Stimulated activated CD8-positive, alpha-beta memory T cell treated with anti-CD3 and anti-CD28 coated beads, Interleukin-15, amount 100 ng/mL, for 24 hours (primary cell): ENCODE measurements at regions not wholly inside any gene's neighbourhood (a gene's known extent, or its start where the extent isn't known, plus 50 kb on each side); places are given as distances from the start of the nearest gene placed in this dataset.

Source experiments
- DNase-seq: peaks from one replicate; pipeline ENCODE4 v3.0.0-alpha.2; 2020; ENCODE audit warnings: low read depth

- no peak for DNase-seq
Measured at GRCh38 chr10:44056967-44057805, 327.7 kb downstream of the CXCL12 start.

- DNase-seq = no peak
Measured at GRCh38 chr10:44056206-44056605, 328.7 kb downstream of the CXCL12 start.

DNA sequence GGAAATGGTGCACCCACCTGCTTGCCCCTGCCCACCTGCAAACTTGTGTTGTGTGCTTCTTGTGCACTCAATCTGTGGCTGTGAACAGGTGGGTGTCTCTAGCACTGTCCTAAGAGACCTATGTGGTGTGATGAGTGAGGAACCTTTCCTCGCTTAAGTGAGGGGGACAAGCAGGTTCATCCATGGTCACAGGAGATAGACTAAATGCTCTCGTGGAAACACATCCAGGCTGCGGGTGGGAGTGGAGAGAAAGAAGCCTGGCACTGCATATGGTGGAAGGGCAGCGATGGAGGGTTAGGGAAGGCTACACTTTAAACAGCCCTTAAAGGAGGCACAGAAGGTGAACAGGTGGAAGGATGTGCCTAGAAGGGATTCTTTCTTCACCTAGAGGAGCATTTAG lies 330.9 kb downstream of the CXCL12 start:
- DNase-seq = no peak

DNA sequence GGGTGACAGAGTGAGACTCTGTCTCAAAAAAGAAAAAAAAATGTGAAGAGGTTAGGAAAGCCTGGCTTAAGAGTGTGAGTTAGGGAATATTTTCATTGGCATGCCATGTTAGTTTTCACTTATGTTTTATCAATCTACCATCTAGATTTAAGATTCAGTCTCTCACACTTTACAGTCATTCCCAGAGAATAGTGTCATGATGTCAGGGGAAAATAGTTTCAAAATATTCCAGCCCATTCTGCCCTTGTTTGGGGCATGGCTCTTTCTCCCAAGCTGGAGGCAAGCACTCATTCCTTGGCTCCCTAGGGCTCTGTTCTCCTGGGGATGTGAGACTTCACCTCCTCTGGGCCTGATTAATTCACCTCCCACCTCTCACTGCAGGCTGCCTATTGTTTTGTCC lies 331.5 kb downstream of the CXCL12 start:
- no peak for DNase-seq

DNA sequence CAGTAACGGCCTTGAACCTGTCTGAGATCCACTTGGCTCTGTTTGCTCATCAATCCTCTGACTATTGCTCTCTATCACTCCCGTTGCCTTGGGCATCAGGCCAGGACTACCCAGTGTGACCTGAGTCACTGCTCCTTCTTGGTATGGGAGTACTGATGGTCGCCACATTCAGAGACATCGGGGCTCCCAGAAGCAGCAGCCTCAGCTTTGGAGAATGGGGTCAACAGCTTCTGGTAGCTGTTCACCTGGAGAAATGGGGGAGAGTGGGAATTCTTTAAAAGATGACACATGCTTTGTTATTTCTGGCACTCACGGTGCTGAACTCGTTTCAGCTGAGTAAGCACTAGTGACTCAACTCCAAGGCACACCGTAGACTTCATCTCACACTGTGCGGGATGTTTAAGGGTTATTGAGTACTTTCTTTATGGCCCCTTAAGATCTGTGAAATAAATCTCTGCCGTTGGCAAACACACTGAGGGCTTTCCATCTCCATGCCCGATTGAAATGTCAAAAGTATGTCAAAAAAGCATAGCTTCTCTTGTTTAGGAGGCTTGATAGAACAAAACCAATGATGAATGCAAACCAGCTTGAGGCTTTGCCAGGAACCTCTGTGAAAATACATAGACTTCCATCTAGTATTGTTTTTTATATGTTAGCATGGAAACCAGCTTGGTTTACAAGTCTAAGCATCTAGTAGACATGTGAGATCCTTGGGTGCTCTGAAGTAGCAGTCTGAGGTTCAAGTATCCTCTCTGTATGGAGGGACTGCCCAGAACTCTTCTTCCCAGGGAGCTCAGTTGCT lies 333.1 kb downstream of the CXCL12 start:
- DNase-seq = no peak

GRCh38 chr10:44051091-44051490 lies 333.8 kb downstream of the CXCL12 start:
- DNase-seq = no peak

GRCh38 chr10:44049301-44050015 lies 335.4 kb downstream of the CXCL12 start:
- DNase-seq = no peak

- DNase-seq = no peak
Measured at GRCh38 chr10:44047361-44047760, 337.5 kb downstream of the CXCL12 start.

DNA sequence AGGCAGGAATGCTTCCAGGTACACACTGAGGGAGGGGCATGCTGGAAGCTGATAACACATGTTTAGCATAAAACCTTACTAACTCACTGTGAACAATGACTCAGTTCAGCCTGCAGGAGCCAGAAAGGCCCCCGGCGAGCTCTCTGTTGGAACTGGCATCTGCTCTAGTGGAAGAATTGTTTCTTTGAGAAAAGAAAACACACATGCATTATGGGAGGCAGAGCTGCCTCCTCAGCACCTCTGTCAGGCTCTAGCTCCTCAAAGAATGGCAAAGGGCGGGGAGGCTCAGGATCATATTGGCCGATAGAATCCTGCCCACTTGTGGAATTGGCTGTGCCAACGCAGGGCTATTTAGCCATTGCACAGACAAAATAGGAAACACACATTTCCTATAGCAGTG lies 338.3 kb downstream of the CXCL12 start:
- DNase-seq = no peak

DNA sequence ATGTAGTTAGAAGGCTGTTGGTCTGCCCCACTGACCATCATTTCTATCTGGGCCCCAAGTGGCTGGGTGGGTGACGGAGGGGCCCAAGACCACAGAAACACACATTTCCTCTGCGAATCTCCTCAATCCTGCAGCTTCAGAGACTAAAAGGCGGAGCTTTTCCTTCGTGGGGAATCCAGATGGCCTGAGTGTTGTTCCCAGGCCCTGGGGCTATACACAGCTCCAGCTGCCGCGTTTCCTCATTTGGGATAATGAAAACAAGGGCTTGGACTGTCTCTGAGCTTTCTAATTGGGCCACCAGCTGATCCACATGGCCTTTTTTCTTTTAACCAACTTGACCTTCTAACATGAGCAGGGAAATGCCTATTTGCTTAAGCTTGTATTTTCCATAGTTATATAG lies 339.9 kb downstream of the CXCL12 start:
- no peak for DNase-seq

GRCh38 chr10:44044549-44044948 lies 340.3 kb downstream of the CXCL12 start:
- DNase-seq = no peak

DNA sequence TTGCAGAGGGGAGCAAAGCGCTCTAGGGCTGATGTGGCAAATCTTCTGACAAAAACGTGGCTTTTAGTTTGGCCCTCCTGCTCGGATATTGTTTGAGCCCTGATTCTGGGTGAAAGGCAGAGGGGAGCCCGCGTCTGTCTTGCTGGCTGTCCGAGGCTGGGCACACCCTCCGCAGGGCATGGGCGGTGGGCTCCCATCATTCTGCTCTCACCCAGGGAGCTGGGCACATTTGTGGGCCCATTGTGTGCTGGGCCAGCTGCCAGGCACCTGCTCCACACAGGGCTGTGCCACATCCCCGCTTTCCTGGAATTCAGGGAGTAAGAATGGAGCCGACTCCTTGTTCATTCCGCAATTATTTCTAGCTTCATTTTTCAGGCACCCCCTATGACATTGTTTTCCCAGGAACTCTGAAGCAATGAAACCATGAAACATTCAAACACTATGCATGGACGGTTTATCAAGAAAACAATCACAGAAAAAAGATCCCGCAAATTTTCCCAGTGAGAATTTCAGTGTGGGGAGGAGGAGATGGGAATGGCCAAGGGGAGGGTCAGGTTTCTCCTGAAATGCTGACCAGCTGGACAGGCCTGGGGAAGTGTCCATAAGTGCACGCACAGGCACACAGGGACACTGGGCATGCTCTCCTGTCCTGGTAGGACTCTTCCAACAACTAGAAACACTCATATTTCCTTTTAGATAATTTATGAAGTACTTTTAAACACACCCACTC lies 341.1 kb downstream of the CXCL12 start:
- DNase-seq = no peak

- no peak for DNase-seq
Measured at GRCh38 chr10:44042926-44043602, 341.8 kb downstream of the CXCL12 start.

- DNase-seq = no peak
Measured at GRCh38 chr10:44042075-44042770, 342.7 kb downstream of the CXCL12 start.

GRCh38 chr10:44039599-44039998 lies 345.3 kb downstream of the CXCL12 start:
- DNase-seq = no peak

DNA sequence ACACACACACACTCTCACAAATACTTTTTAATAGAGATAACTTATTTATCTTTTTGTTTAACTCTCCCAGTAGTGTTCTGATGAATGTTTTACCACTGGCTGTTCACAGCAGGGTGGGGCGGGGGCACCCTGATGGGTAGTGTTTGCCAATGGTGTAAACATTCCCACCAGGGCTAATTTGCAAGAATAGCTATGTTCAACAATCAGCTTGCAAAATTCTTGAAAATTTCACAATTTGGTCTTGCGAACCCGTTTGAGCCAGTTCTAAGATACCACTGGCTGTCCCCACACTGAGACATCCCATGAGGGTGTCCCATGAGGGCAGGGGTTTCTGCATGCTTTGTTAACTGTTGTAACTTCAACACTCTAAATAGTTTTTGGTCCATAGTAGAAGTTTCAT lies 348.5 kb downstream of the CXCL12 start:
- DNase-seq = no peak

- DNase-seq = no peak
Measured at GRCh38 chr10:44035474-44036197, 349.3 kb downstream of the CXCL12 start.

DNA sequence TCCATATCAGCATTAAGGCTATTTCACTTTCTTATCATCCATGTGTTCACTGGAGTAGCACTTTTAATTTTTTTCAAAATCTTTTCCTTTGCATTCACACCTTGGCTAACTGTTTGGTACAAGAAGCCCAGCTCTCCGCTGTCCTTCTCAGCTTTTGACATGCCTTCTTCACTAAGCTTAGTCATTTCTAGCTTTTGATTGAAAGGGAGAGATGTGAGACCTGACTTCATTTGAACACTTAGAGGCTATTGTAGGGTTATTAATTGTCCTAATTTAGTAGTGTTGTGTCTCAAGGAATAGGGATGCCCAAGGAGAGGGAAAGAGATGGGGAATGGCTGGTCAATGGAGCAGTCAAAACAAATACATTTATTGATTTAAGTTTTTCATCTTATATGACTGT lies 350.0 kb downstream of the CXCL12 start:
- no peak for DNase-seq

DNA sequence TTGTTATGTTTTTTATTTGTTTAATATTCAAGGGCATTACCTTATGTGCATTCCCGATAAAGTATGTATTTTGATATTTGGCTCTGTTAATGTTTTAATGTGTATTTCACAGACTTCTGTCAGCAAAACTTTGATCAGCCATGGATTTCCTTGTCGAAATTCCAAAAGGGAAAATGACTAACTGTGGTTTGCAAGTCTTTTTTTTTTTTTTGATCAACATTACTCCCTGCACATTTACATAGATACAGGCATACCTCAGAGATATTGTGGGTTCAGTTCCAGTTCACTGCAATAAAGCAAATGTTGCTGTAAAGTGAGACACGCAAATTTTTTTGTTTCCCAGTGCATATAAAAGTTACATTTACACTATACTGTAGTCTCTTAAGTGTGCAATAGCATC lies 351.9 kb downstream of the CXCL12 start:
- DNase-seq = no peak

DNA sequence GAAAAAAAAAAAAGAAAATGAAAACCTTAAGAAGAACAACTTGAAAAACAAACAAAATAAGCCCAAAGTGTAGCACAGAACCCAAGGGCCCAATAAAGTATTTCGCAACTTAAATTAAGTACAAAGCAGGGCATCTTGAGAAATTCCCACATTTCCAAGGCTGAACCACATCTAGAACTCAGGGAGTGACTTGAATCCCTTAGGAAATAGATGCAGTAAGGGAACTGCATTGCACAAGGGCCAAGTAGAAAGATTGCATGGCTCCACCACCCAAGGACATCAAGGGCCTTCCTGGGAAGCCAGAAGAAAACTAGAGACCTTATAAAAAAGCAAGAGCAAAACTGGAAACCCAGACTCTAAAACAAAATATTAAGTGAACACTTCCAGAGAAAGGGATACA lies 352.7 kb downstream of the CXCL12 start:
- no peak for DNase-seq
